ENCODE measurements at regions not wholly inside any gene's neighbourhood (a gene's known extent, or its start where the extent isn't known, plus 50 kb on each side); places are given as distances from the start of the nearest gene placed in this dataset.

DNA sequence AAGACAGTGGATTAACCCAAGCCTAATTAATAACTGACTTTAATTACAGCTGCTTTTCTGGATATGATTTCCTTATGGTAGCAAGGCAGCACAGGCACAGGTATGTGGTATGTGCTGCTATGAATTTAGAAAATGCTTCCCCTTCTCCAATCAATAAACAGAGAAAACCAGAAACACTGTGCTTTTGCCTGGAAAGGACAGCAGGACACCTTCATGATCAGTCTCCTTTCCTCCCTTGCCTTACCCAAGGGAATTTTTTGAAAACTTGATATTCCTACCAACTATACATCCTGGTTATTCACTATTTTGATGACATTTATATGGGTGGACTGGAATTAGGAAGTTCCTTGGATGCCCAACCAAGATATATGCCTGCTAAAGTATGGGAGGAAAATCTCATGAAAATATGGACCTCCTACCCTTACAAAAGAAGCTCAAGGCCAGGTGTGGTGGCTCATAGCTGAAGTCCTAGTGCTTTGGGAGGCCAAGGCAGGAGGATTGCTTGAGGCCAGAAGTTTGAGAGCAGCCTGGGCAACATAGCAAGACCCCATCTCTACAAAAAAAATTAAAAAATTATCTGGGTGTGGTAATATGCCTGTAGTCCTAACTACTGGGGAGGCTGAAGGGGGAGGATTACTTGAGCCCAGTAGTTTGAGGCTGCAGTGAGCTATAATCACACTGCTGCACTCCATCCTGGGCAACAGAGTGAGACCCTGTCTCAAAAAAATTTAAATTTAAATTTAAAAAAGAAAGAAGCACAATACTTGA is 106.3 kb upstream of the WAC start:
- H4K20me1 ChIP-seq (ENCODE audit: insufficient read depth, low read length): no peaks in the 10 kb centered on the region
- no peaks in the 10 kb centered on the region for H3K4me1 Mint-ChIP-seq (ENCODE audit: low read depth, unreplicated experiment)
- peaks cover 2% of the 10 kb centered on the region for H3K27me3 ChIP-seq (ENCODE audit: insufficient read depth, low read length)
- no peak overlapping the region for H3K4me3 Mint-ChIP-seq (ENCODE audit: unreplicated experiment)
- no peak for TF ChIP-seq EZH2 (IDR thresholded peaks at IDR 0.05; ENCODE audit: insufficient read depth, low read length)
- TF ChIP-seq, protein P1, sequence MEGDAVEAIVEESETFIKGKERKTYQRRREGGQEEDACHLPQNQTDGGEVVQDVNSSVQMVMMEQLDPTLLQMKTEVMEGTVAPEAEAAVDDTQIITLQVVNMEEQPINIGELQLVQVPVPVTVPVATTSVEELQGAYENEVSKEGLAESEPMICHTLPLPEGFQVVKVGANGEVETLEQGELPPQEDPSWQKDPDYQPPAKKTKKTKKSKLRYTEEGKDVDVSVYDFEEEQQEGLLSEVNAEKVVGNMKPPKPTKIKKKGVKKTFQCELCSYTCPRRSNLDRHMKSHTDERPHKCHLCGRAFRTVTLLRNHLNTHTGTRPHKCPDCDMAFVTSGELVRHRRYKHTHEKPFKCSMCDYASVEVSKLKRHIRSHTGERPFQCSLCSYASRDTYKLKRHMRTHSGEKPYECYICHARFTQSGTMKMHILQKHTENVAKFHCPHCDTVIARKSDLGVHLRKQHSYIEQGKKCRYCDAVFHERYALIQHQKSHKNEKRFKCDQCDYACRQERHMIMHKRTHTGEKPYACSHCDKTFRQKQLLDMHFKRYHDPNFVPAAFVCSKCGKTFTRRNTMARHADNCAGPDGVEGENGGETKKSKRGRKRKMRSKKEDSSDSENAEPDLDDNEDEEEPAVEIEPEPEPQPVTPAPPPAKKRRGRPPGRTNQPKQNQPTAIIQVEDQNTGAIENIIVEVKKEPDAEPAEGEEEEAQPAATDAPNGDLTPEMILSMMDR (IDR thresholded peaks at IDR 0.05; ENCODE audit: insufficient read depth, low read depth, low read length): no peak
- H3K27ac Mint-ChIP-seq (ENCODE audit: unreplicated experiment): no peak overlapping the region
- no peak overlapping the region for H3K4me2 ChIP-seq (ENCODE audit: low read length)
- no peaks in the 10 kb centered on the region for H3K4me1 ChIP-seq (ENCODE audit: insufficient read depth, low read length)
- no peaks in the 10 kb centered on the region for H3K9me3 ChIP-seq (ENCODE audit: insufficient read depth, low read depth, low read length)
- no peaks in the 10 kb centered on the region for H3K36me3 ChIP-seq (ENCODE audit: insufficient read depth, low read length)
- H3K9me3 Mint-ChIP-seq (ENCODE audit: unreplicated experiment): no peaks in the 10 kb centered on the region
- DNase-seq (ENCODE audit: low read depth) (no peak), FAIRE-seq (no peak)
- peaks cover 5% of the 10 kb centered on the region for H3K27me3 Mint-ChIP-seq (ENCODE audit: low read depth, unreplicated experiment)
- H2AFZ ChIP-seq (ENCODE audit: low read depth, low read length): no peak overlapping the region
- no peak overlapping the region for H3K27ac ChIP-seq (ENCODE audit: low read depth, low read length)
- no peak overlapping the region for H3K4me3 ChIP-seq (ENCODE audit: insufficient read depth, low read depth, low read length)
- no peak overlapping the region for H3K9ac ChIP-seq (ENCODE audit: low read length)
- no peaks in the 10 kb centered on the region for H3K79me2 ChIP-seq (ENCODE audit: insufficient read depth, low read length)
- H3K36me3 Mint-ChIP-seq (ENCODE audit: low read depth, unreplicated experiment): no peaks in the 10 kb centered on the region

- Mint-ChIP-seq H3K4me1 (ENCODE audit: low read depth, unreplicated experiment) (peaks cover 2% of the 10 kb centered on the region), H3K9me3 (ENCODE audit: unreplicated experiment) (no peaks in the 10 kb centered on the region), H3K36me3 (ENCODE audit: low read depth, unreplicated experiment) (no peaks in the 10 kb centered on the region), H3K4me3 (ENCODE audit: unreplicated experiment) (no peak overlapping the region), H3K27ac (ENCODE audit: unreplicated experiment) (no peak overlapping the region), H3K27me3 (ENCODE audit: low read depth, unreplicated experiment) (peaks cover 5% of the 10 kb centered on the region)
- Histone ChIP-seq H3K9ac (ENCODE audit: low read length) (no peak overlapping the region), H3K79me2 (ENCODE audit: insufficient read depth, low read length) (no peaks in the 10 kb centered on the region), H2AFZ (ENCODE audit: low read depth, low read length) (no peak overlapping the region), H3K27me3 (ENCODE audit: insufficient read depth, low read length) (peaks cover 2% of the 10 kb centered on the region), H3K9me3 (ENCODE audit: insufficient read depth, low read depth, low read length) (no peaks in the 10 kb centered on the region), H3K4me1 (ENCODE audit: insufficient read depth, low read length) (no peaks in the 10 kb centered on the region), H3K36me3 (ENCODE audit: insufficient read depth, low read length) (no peaks in the 10 kb centered on the region), H3K4me2 (ENCODE audit: low read length) (no peak overlapping the region), H3K4me3 (ENCODE audit: insufficient read depth, low read depth, low read length) (no peak overlapping the region), H4K20me1 (ENCODE audit: insufficient read depth, low read length) (no peaks in the 10 kb centered on the region), H3K27ac (ENCODE audit: low read depth, low read length) (no peak overlapping the region)
- DNase-seq (ENCODE audit: low read depth) (no peak), FAIRE-seq (no peak)
- TF ChIP-seq EZH2 (IDR thresholded peaks at IDR 0.05; ENCODE audit: insufficient read depth, low read length): no peak
- TF ChIP-seq, protein P1 (IDR thresholded peaks at IDR 0.05; ENCODE audit: insufficient read depth, low read depth, low read length): no peak
These were observed 105.5 kb upstream of the WAC start for GRCh38 chr10:28427376-28427775.

GRCh38 chr10:28429045-28429444 is 103.9 kb upstream of the WAC start:
- no peaks in the 10 kb centered on the region for H3K36me3 Mint-ChIP-seq (ENCODE audit: low read depth, unreplicated experiment)

More at GRCh38 chr10:28429045-28429444, 103.9 kb upstream of the WAC start:
- H3K36me3 ChIP-seq (ENCODE audit: insufficient read depth, low read length): no peaks in the 10 kb centered on the region
- H3K4me2 ChIP-seq (ENCODE audit: low read length): no peak overlapping the region
- no peak overlapping the region for H2AFZ ChIP-seq (ENCODE audit: low read depth, low read length)
- H3K4me3 ChIP-seq (ENCODE audit: insufficient read depth, low read depth, low read length): no peak overlapping the region
- Mint-ChIP-seq H3K4me3 (ENCODE audit: unreplicated experiment) (no peak overlapping the region), H3K4me1 (ENCODE audit: low read depth, unreplicated experiment) (peaks cover 2% of the 10 kb centered on the region), H3K9me3 (ENCODE audit: unreplicated experiment) (no peaks in the 10 kb centered on the region), H3K27ac (ENCODE audit: unreplicated experiment) (no peak overlapping the region), H3K27me3 (ENCODE audit: low read depth, unreplicated experiment) (peaks cover 5% of the 10 kb centered on the region)
- FAIRE-seq (no peak), DNase-seq (ENCODE audit: low read depth) (no peak)
- H3K4me1 ChIP-seq (ENCODE audit: insufficient read depth, low read length): no peaks in the 10 kb centered on the region
- peaks cover 2% of the 10 kb centered on the region for H3K27me3 ChIP-seq (ENCODE audit: insufficient read depth, low read length)
- no peaks in the 10 kb centered on the region for H4K20me1 ChIP-seq (ENCODE audit: insufficient read depth, low read length)
- no peaks in the 10 kb centered on the region for H3K79me2 ChIP-seq (ENCODE audit: insufficient read depth, low read length)
- H3K27ac ChIP-seq (ENCODE audit: low read depth, low read length): no peak overlapping the region
- H3K9ac ChIP-seq (ENCODE audit: low read length): no peak overlapping the region
- TF ChIP-seq EZH2 (IDR thresholded peaks at IDR 0.05; ENCODE audit: insufficient read depth, low read length): no peak
- TF ChIP-seq, protein P1 (IDR thresholded peaks at IDR 0.05; ENCODE audit: insufficient read depth, low read depth, low read length): no peak
- H3K9me3 ChIP-seq (ENCODE audit: insufficient read depth, low read depth, low read length): no peaks in the 10 kb centered on the region
